ENCODE measurements at regions not wholly inside any gene's neighbourhood (a gene's known extent, or its start where the extent isn't known, plus 50 kb on each side); places are given as distances from the start of the nearest gene placed in this dataset.

DNA sequence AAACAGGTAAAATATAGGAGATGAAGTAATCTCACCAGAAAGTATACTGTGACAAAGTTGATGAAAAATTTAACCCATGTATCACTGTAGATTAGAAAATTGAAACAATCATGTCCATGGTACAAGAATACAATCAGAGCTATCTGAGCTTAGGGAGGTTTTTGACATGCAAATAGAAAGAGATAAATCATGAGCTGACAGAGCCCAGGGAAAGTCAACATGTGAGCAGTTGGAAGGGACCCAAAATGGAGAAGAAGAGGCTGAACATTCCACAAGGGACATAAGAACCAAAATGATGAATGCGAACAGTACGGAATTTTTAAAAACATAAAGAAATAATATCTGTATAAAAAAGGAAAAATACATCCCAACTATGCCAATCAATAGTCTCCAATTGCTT lies 395.4 kb upstream of the CYRIA start:
- Histone ChIP-seq H3K27me3 (no peaks in the 10 kb centered on the region), H3K4me3 (no peak overlapping the region), H3K27ac (no peak overlapping the region), H3K9me3 (no peaks in the 10 kb centered on the region), H3K4me1 (no peaks in the 10 kb centered on the region), H3K36me3 (no peaks in the 10 kb centered on the region)
- no peak for DNase-seq
- TF ChIP-seq, protein P1, sequence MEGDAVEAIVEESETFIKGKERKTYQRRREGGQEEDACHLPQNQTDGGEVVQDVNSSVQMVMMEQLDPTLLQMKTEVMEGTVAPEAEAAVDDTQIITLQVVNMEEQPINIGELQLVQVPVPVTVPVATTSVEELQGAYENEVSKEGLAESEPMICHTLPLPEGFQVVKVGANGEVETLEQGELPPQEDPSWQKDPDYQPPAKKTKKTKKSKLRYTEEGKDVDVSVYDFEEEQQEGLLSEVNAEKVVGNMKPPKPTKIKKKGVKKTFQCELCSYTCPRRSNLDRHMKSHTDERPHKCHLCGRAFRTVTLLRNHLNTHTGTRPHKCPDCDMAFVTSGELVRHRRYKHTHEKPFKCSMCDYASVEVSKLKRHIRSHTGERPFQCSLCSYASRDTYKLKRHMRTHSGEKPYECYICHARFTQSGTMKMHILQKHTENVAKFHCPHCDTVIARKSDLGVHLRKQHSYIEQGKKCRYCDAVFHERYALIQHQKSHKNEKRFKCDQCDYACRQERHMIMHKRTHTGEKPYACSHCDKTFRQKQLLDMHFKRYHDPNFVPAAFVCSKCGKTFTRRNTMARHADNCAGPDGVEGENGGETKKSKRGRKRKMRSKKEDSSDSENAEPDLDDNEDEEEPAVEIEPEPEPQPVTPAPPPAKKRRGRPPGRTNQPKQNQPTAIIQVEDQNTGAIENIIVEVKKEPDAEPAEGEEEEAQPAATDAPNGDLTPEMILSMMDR (IDR thresholded peaks at IDR 0.05): no peak
- no peak for TF ChIP-seq POLR2A (IDR thresholded peaks at IDR 0.05)
- intact Hi-C loops (cut with DNase I): no loop called here
- WGBS, 2 donors: 89 to 91% methylated on average over 2 of the region's 2 CpGs

- H3K4me1 ChIP-seq: no peaks in the 10 kb centered on the region
- H3K36me3 ChIP-seq: no peaks in the 10 kb centered on the region
- 52 to 75% methylated on average over 1 of the region's 1 CpG for WGBS, 2 donors
- H3K9me3 ChIP-seq: no peaks in the 10 kb centered on the region
- no peak overlapping the region for H3K4me3 ChIP-seq
- no peak overlapping the region for H3K27ac ChIP-seq
- DNase-seq: no peak
- H3K27me3 ChIP-seq: no peaks in the 10 kb centered on the region
- intact Hi-C loops (cut with DNase I): no loop called here
- TF ChIP-seq, protein P1 (IDR thresholded peaks at IDR 0.05): no peak
- no peak for TF ChIP-seq POLR2A (IDR thresholded peaks at IDR 0.05)
These were observed 393.8 kb upstream of the CYRIA start for GRCh38 chr2:17059458-17059857.

DNA sequence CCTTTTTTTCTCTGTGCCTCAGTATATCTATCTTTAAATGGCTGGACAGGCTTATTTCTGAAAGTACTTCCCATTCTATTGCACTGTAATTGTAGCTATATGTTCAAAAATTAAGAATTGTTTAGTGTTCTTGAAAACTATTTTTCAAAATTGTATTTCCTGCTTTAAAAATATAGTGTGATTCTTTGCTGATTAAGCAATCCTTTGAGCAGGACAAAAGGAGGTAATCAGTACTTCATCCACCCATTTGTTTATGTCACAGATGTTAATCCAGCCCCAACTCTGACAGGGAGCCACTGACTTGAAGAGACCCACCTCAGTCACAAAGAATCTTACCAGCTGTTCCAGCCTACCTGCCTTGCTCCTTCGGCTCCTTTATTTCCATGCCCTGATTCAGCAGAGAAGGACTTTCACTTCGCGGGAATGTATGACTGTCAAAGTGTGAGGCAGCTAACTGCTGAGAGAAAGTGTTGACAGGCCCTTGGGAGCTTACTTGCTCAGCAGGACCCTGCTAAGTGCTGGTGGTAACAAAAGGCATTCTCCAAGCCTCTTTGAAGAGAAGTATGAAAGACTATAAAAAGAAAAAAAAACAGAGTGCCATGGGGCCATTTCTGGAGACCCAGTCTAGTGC lies 393.3 kb upstream of the CYRIA start:
- Histone ChIP-seq H3K4me3 (no peak overlapping the region), H3K27me3 (no peaks in the 10 kb centered on the region), H3K9me3 (no peaks in the 10 kb centered on the region), H3K4me1 (no peaks in the 10 kb centered on the region), H3K36me3 (no peaks in the 10 kb centered on the region), H3K27ac (no peak overlapping the region)
- no peak for DNase-seq
- WGBS, 2 donors: 63 to 78% methylated on average over 2 to 3 of the region's 3 CpGs
- TF ChIP-seq, protein P1 (IDR thresholded peaks at IDR 0.05): no peak
- no peak for TF ChIP-seq POLR2A (IDR thresholded peaks at IDR 0.05)
- intact Hi-C loops (cut with DNase I): no loop called here

- intact Hi-C loops (cut with DNase I): no loop called here
- H3K4me1 ChIP-seq: no peaks in the 10 kb centered on the region
- H3K36me3 ChIP-seq: no peaks in the 10 kb centered on the region
- DNase-seq: no peak
- no peaks in the 10 kb centered on the region for H3K27me3 ChIP-seq
- TF ChIP-seq, protein P1 (IDR thresholded peaks at IDR 0.05): no peak
- no peak for TF ChIP-seq POLR2A (IDR thresholded peaks at IDR 0.05)
- no peaks in the 10 kb centered on the region for H3K9me3 ChIP-seq
- WGBS, 2 donors: 63 to 75% methylated on average over 5 of the region's 5 CpGs
- no peak overlapping the region for H3K27ac ChIP-seq
- no peak overlapping the region for H3K4me3 ChIP-seq
These were observed 391.7 kb upstream of the CYRIA start for GRCh38 chr2:17057109-17058017.

DNA sequence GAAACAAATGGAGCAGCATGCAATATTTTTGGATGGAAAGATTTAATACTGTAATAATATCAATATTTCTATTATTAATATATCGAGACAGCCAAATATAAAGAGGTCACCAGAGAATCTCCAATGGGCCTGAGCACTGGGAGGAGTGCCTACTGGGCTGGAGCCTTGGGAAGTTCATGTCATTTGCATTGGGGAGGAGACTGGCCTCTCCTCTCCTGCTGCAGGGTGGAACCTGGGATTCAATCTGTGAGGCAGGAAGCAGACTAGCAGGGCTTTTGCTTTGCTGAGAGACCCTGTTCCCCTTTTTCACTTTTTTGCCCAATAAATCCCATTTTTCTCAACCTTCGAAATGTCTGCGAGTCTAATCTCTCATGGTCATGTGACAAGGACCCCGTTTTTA lies 390.6 kb upstream of the CYRIA start:
- Histone ChIP-seq H3K4me3 (no peak overlapping the region), H3K36me3 (no peaks in the 10 kb centered on the region), H3K9me3 (no peaks in the 10 kb centered on the region), H3K4me1 (no peaks in the 10 kb centered on the region), H3K27ac (no peak overlapping the region), H3K27me3 (no peaks in the 10 kb centered on the region)
- intact Hi-C loops (cut with DNase I): no loop called here
- no peak for TF ChIP-seq POLR2A (IDR thresholded peaks at IDR 0.05)
- DNase-seq: no peak
- WGBS, 2 donors: 76 to 96% methylated on average over 3 to 4 of the region's 4 CpGs

Data from esophagus squamous epithelium (tissue), 5 donors.